Muscle of arm (tissue), 1 donor: ENCODE measurements at regions not wholly inside any gene's neighbourhood (a gene's known extent, or its start where the extent isn't known, plus 50 kb on each side); places are given as distances from the start of the nearest gene placed in this dataset.
"Not testable (repeated sequence)": the region's sequence is repeated elsewhere in the genome, so short reads cannot be mapped to it uniquely, and the experiment has no call there.

Source experiments
- DNase-seq: peaks from one replicate; pipeline ENCODE4 v3.0.0-alpha.2; 2013

GRCh38 chr4:180240670-180241069 is 2002.5 kb upstream of the TENM3 start:
- DNase-seq = no peak

- no peak for DNase-seq
Measured at GRCh38 chr4:180253419-180253818, 1989.8 kb upstream of the TENM3 start.

- DNase-seq = no peak
Measured at GRCh38 chr4:180261346-180261745, 1981.9 kb upstream of the TENM3 start.

GRCh38 chr4:180280076-180280475 is 1963.1 kb upstream of the TENM3 start:
- no peak for DNase-seq

- no peak for DNase-seq
Measured at GRCh38 chr4:180280726-180281297, 1962.4 kb upstream of the TENM3 start.

- DNase-seq = no peak
Measured at GRCh38 chr4:180281724-180282123, 1961.5 kb upstream of the TENM3 start.

GRCh38 chr4:180284267-180284666 is 1958.9 kb upstream of the TENM3 start:
- no peak for DNase-seq

GRCh38 chr4:180285796-180286195 is 1957.4 kb upstream of the TENM3 start:
- DNase-seq = no peak

GRCh38 chr4:180292339-180292738 is 1950.9 kb upstream of the TENM3 start:
- DNase-seq = no peak

- DNase-seq = no peak
Measured at GRCh38 chr4:180296036-180296599, 1947.1 kb upstream of the TENM3 start.

GRCh38 chr4:180304321-180304720 is 1938.9 kb upstream of the TENM3 start:
- DNase-seq = no peak

- DNase-seq = no peak
Measured at GRCh38 chr4:180310616-180311015, 1932.6 kb upstream of the TENM3 start.

- DNase-seq = no peak
Measured at GRCh38 chr4:180314972-180315371, 1928.2 kb upstream of the TENM3 start.

GRCh38 chr4:180330521-180330920 is 1912.7 kb upstream of the TENM3 start:
- no peak for DNase-seq

GRCh38 chr4:180333162-180333561 is 1910.0 kb upstream of the TENM3 start:
- no peak for DNase-seq

GRCh38 chr4:180335566-180335965 is 1907.6 kb upstream of the TENM3 start:
- no peak for DNase-seq

- no peak for DNase-seq
Measured at GRCh38 chr4:180336494-180337090, 1906.6 kb upstream of the TENM3 start.

GRCh38 chr4:180341926-180342325 is 1901.3 kb upstream of the TENM3 start:
- no peak for DNase-seq

GRCh38 chr4:180350901-180351300 is 1892.3 kb upstream of the TENM3 start:
- DNase-seq = no peak

- no peak for DNase-seq
Measured at GRCh38 chr4:180356766-180357165, 1886.4 kb upstream of the TENM3 start.

- DNase-seq = not testable (repeated sequence)
Measured at GRCh38 chr4:180360113-180360512, 1883.1 kb upstream of the TENM3 start.

- DNase-seq = no peak
Measured at GRCh38 chr4:180363815-180364214, 1879.4 kb upstream of the TENM3 start.

- peak; percentile 10 for DNase-seq
Measured at GRCh38 chr4:180372691-180373090, 1870.5 kb upstream of the TENM3 start.

GRCh38 chr4:180377741-180378140 is 1865.5 kb upstream of the TENM3 start:
- no peak for DNase-seq
